H1 (cell line): ENCODE measurements at regions not wholly inside any gene's neighbourhood (a gene's known extent, or its start where the extent isn't known, plus 50 kb on each side); places are given as distances from the start of the nearest gene placed in this dataset.

Source experiments
- CTCF ChIP-seq, 3 experiments: IDR thresholded peaks; 1 replicate in 2 of 3; 2 replicates in 1 of 3; pipeline versions ENCODE4 v1.5.1 to v1.6.1; 2011; ENCODE audit warnings: low read length in 3 of 3, mild to moderate bottlenecking in 3 of 3, inconsistent platforms in 2 of 3, low read depth in 1 of 3, moderate library complexity in 1 of 3; ENCODE audit not compliant: insufficient read depth in 1 of 3; ENCODE audit errors: control extremely low read depth in 1 of 3
- TEAD4 ChIP-seq: IDR thresholded peaks from 2 replicates; pipeline ENCODE4 v1.6.1; 2012; ENCODE audit warnings: low read depth, low read length, inconsistent platforms, mixed read lengths

GRCh38 chr7:120052884-120053382, 220.0 kb upstream of the KCND2 start:
- TF ChIP-seq TEAD4 (no peak), CTCF (IDR thresholded peaks at IDR 0.05; ENCODE audit: control extremely low read depth in 1 of 3, insufficient read depth in 1 of 3, low read depth in 1 of 3, low read length in 3 of 3) (no peak)
